GM23338 (cell line): ENCODE measurements at regions not wholly inside any gene's neighbourhood (a gene's known extent, or its start where the extent isn't known, plus 50 kb on each side); places are given as distances from the start of the nearest gene placed in this dataset.
A peak's percentile ranks its signal among the peaks of the same experiment; 100 is the strongest.

Source experiments
- ATAC-seq: fragments of 200-7000 bp; cut with Tn5 transposase; 3 replicates; pipeline ENCODE4 v1.9.1; 2020
- DNase-seq: peaks from one replicate; pipeline ENCODE4 v3.0.0-alpha.2; 2015; ENCODE audit warnings: low spot score
- H2AFZ ChIP-seq: fragments of 200-600 bp; sonication (generic); 2 replicates; pipeline ENCODE4 v1.8.0; 2016; ENCODE audit warnings: antibody characterized with exemption, mild to moderate bottlenecking, moderate library complexity
- H3F3A ChIP-seq: fragments of 200-600 bp; sonication (generic); replicated peaks from 2 replicates; pipeline ENCODE4 v1.8.0; 2017; ENCODE audit warnings: antibody characterized with exemption, mixed run types, low read depth
- H3K27ac ChIP-seq: fragments of 200-600 bp; sonication (generic); 2 replicates; pipeline ENCODE4 v1.6.1; 2016; ENCODE audit warnings: low read depth
- H3K27me3 ChIP-seq: fragments of 200-600 bp; sonication (generic); 2 replicates; pipeline ENCODE4 v1.8.0; 2016; ENCODE audit warnings: mild to moderate bottlenecking, mixed run types, moderate library complexity; ENCODE audit not compliant: insufficient read depth
- H3K36me3 ChIP-seq: fragments of 200-600 bp; sonication (generic); 2 replicates; pipeline ENCODE4 v1.8.0; 2016; ENCODE audit warnings: mild to moderate bottlenecking; ENCODE audit not compliant: insufficient read depth
- H3K4me1 ChIP-seq: fragments of 200-600 bp; sonication (generic); 2 replicates; pipeline ENCODE4 v1.8.0; 2016; ENCODE audit warnings: mild to moderate bottlenecking, moderate library complexity; ENCODE audit not compliant: insufficient read depth
- H3K4me2 ChIP-seq: fragments of 200-600 bp; sonication (generic); 2 replicates; pipeline ENCODE4 v1.7.1; 2017; ENCODE audit warnings: mixed run types
- H3K4me3 ChIP-seq: fragments of 200-600 bp; sonication (generic); 2 replicates; pipeline ENCODE4 v1.6.1; 2016; ENCODE audit warnings: mixed run types
- H3K79me2 ChIP-seq: fragments of 200-600 bp; sonication (generic); replicated peaks from 2 replicates; pipeline ENCODE4 v1.8.0; 2017; ENCODE audit warnings: mild to moderate bottlenecking; ENCODE audit not compliant: insufficient read depth
- H3K9me2 ChIP-seq: fragments of 200-600 bp; sonication (generic); 2 replicates; pipeline ENCODE4 v1.8.0; 2017; ENCODE audit not compliant: insufficient read depth
- H4K20me1 ChIP-seq: fragments of 200-600 bp; sonication (generic); replicated peaks from 2 replicates; pipeline ENCODE4 v1.8.0; 2017; ENCODE audit warnings: mild to moderate bottlenecking; ENCODE audit not compliant: insufficient read depth
- H3K27ac Mint-ChIP-seq: 2 replicates; pipeline ENCODE4 v1.8.0; 2020; ENCODE audit warnings: inconsistent platforms, mild to moderate bottlenecking, moderate library complexity, mixed read lengths
- H3K27me3 Mint-ChIP-seq: 3 replicates; pipeline ENCODE4 v1.8.0; 2022; ENCODE audit warnings: low read depth, mild to moderate bottlenecking, moderate library complexity, mixed read lengths, inconsistent platforms; ENCODE audit not compliant: insufficient read depth, poor library complexity
- H3K36me3 Mint-ChIP-seq: 3 replicates; pipeline ENCODE4 v1.8.0; 2021; ENCODE audit warnings: low read depth, mild to moderate bottlenecking, inconsistent platforms, moderate library complexity, mixed read lengths
- H3K4me1 Mint-ChIP-seq: 3 replicates; pipeline ENCODE4 v1.8.0; 2020; ENCODE audit warnings: mild to moderate bottlenecking, inconsistent platforms, mixed read lengths
- H3K4me3 Mint-ChIP-seq: 3 replicates; pipeline ENCODE4 v1.8.0; 2021; ENCODE audit warnings: moderate library complexity, mild to moderate bottlenecking, inconsistent platforms, mixed read lengths
- H3K9me3 Mint-ChIP-seq: 3 replicates; pipeline ENCODE4 v1.8.0; 2020; ENCODE audit warnings: moderate library complexity, mild to moderate bottlenecking, inconsistent platforms, mixed read lengths
- CREB1 ChIP-seq: fragments of 250-450 bp; sonication (Bioruptor Pico); IDR thresholded peaks from 2 replicates; pipeline ENCODE4 v1.5.0; 2020; ENCODE audit warnings: low read depth, mild to moderate bottlenecking, moderate library complexity
- EZH2phosphoT487 ChIP-seq: fragments of 200-600 bp; sonication (generic); IDR thresholded peaks from one replicate; pipeline ENCODE4 v1.8.1; 2018; ENCODE audit warnings: antibody characterized with exemption; ENCODE audit not compliant: unreplicated experiment
- JUNB ChIP-seq: IDR thresholded peaks from one replicate; pipeline ENCODE4 v1.6.1; 2016; ENCODE audit warnings: antibody characterized with exemption; ENCODE audit not compliant: unreplicated experiment
- NANOG ChIP-seq: IDR thresholded peaks from 2 replicates; pipeline ENCODE4 v1.6.1; 2016; ENCODE audit warnings: antibody characterized with exemption, borderline replicate concordance
- POLR2AphosphoS5 ChIP-seq: IDR thresholded peaks from 2 replicates; pipeline ENCODE4 v1.6.1; 2016; ENCODE audit warnings: antibody characterized with exemption, low read depth
- REST ChIP-seq: IDR thresholded peaks from one replicate; pipeline ENCODE4 v1.6.1; 2018; ENCODE audit warnings: antibody characterized with exemption; ENCODE audit not compliant: unreplicated experiment
- STAT1 ChIP-seq: IDR thresholded peaks from one replicate; pipeline ENCODE4 v1.6.1; 2016; ENCODE audit warnings: antibody characterized with exemption; ENCODE audit not compliant: unreplicated experiment
- ZNF114 ChIP-seq: fragments of 250-450 bp; sonication (Bioruptor Pico); IDR thresholded peaks from 2 replicates; pipeline ENCODE4 v1.5.0; 2020; ENCODE audit warnings: mild to moderate bottlenecking, moderate library complexity
- ZNF331 ChIP-seq: fragments of 250-450 bp; sonication (Bioruptor Pico); IDR thresholded peaks from 2 replicates; pipeline ENCODE4 v1.5.0; 2020; ENCODE audit warnings: low read depth, mild to moderate bottlenecking, moderate library complexity
- TF ChIP-seq, protein P1 (sequence below), 2 experiments: fragments of 200-600 bp in 1 of 2; sonication (generic) in 1 of 2; conservative IDR thresholded peaks; 2 replicates each; pipeline versions ENCODE4 v1.5.1 to v1.6.1; 2016 to 2017; ENCODE audit warnings: antibody characterized with exemption in 2 of 2, low read depth in 2 of 2, mild to moderate bottlenecking in 2 of 2, moderate library complexity in 1 of 2

GRCh38 chrY:14328677-14329345 is 195.5 kb upstream of the NLGN4Y start:
- Histone ChIP-seq H3K4me2 (no peak overlapping the region), H2AFZ (no peak overlapping the region; the same call in 1 of the 2 replicates), H3F3A (no peaks in the 10 kb centered on the region), H3K4me1 (peaks cover 11% of the 10 kb centered on the region), H4K20me1 (no peaks in the 10 kb centered on the region), H3K79me2 (no peaks in the 10 kb centered on the region), H3K4me3 (no peak overlapping the region), H3K27me3 (no peaks in the 10 kb centered on the region), H3K36me3 (no peaks in the 10 kb centered on the region), H3K9me2 (no peaks in the 10 kb centered on the region), H3K27ac (no peak overlapping the region)
- Mint-ChIP-seq H3K36me3 (no peaks in the 10 kb centered on the region), H3K27ac (peak overlapping the region; percentile 71), H3K9me3 (0 out of 3 replicates have a peak, but pooled peaks cover 4% of the 10 kb centered on the region), H3K4me1 (peaks cover 13% of the 10 kb centered on the region), H3K4me3 (no peak overlapping the region), H3K27me3 (no peaks in the 10 kb centered on the region)
- TF ChIP-seq, protein P1, sequence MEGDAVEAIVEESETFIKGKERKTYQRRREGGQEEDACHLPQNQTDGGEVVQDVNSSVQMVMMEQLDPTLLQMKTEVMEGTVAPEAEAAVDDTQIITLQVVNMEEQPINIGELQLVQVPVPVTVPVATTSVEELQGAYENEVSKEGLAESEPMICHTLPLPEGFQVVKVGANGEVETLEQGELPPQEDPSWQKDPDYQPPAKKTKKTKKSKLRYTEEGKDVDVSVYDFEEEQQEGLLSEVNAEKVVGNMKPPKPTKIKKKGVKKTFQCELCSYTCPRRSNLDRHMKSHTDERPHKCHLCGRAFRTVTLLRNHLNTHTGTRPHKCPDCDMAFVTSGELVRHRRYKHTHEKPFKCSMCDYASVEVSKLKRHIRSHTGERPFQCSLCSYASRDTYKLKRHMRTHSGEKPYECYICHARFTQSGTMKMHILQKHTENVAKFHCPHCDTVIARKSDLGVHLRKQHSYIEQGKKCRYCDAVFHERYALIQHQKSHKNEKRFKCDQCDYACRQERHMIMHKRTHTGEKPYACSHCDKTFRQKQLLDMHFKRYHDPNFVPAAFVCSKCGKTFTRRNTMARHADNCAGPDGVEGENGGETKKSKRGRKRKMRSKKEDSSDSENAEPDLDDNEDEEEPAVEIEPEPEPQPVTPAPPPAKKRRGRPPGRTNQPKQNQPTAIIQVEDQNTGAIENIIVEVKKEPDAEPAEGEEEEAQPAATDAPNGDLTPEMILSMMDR (conservative IDR thresholded peaks at IDR 0.05; ENCODE audit: low read depth in 2 of 2): peak; percentile 15 to 57; a peak in 3 of 4 replicates
- TF ChIP-seq CREB1 (CRISPR knock-in tag) (no peak), NANOG (no peak)
- DNase-seq: peak; percentile 2
- peak; percentile 70 for ATAC-seq

DNA sequence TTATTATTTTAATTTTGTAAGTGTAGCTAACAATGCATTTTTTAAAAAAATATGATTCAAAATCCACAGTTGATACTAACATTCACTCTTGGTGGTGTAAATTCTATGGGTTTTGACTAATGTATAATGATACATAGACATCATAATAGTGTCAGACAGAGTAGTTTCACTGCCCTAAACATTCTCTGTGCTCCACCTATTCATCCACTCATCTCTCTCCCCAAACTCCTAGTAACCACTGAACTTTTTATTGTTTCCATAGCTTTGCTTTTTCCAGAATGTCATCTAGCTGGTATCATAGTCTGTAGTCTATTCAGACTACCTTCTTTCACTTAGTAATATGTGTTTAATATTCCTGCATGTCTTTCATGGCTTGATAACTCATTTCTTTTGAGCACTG is 194.0 kb upstream of the NLGN4Y start:
- Mint-ChIP-seq H3K4me3 (no peak overlapping the region), H3K9me3 (0 out of 3 replicates have a peak, but pooled peaks cover 4% of the 10 kb centered on the region), H3K27ac (no peak overlapping the region), H3K36me3 (no peaks in the 10 kb centered on the region), H3K4me1 (peaks cover 13% of the 10 kb centered on the region), H3K27me3 (no peaks in the 10 kb centered on the region)
- H3K27me3 ChIP-seq: no peaks in the 10 kb centered on the region
- H3K9me2 ChIP-seq: no peaks in the 10 kb centered on the region
- no peaks in the 10 kb centered on the region for H3F3A ChIP-seq
- no peak for ATAC-seq
- H3K4me2 ChIP-seq: no peak overlapping the region
- no peak overlapping the region for H2AFZ ChIP-seq
- no peak overlapping the region for H3K27ac ChIP-seq
- no peak overlapping the region for H3K4me3 ChIP-seq
- no peak for TF ChIP-seq JUNB
- TF ChIP-seq EZH2phosphoT487: no peak
- TF ChIP-seq, protein P1 (conservative IDR thresholded peaks at IDR 0.05; ENCODE audit: low read depth in 2 of 2): no peak
- TF ChIP-seq POLR2AphosphoS5: no peak
- no peak for TF ChIP-seq ZNF331 (CRISPR knock-in tag)
- TF ChIP-seq REST: no peak
- no peak for TF ChIP-seq CREB1 (CRISPR knock-in tag)
- TF ChIP-seq ZNF114: no peak
- no peak for TF ChIP-seq STAT1
- no peaks in the 10 kb centered on the region for H3K36me3 ChIP-seq
- no peaks in the 10 kb centered on the region for H4K20me1 ChIP-seq
- peaks cover 11% of the 10 kb centered on the region for H3K4me1 ChIP-seq
- no peak for DNase-seq
- no peaks in the 10 kb centered on the region for H3K79me2 ChIP-seq
